ENCODE measurements at regions not wholly inside any gene's neighbourhood (a gene's known extent, or its start where the extent isn't known, plus 50 kb on each side); places are given as distances from the start of the nearest gene placed in this dataset.

DNA sequence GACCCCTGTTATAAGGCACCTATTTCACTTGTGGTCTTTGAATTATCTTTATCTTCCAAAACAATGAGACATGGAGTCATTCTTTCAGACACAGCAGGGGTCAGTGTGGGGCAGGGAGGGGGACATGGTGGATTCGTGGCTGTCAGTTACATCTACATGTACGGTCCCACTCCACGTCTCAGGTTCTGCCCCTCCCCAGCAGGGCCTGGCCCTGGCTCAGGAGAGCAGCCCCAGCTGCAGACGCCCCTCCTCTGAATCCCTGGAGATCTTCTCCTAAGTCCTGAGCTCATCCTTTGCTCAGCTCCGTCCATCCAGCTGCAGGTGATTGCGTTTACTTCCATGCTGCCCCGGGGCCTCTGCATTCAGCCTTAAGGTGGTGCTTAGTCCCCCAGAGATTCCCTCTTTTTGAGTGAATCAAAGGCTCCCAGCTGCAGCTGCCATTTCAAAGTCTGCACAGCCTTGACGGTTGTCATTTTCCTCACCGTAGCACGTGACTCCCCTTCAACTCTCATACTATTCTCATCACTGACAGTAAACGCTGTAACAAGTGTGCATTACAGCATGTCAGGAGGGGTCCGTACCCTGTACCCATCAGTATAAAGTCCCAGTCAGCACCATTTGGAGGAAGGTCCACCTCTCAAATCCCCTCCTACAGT lies 113.4 kb upstream of the TCERG1L start:
- no peak for DNase-seq (ENCODE audit: low read depth, low spot score)

DNA sequence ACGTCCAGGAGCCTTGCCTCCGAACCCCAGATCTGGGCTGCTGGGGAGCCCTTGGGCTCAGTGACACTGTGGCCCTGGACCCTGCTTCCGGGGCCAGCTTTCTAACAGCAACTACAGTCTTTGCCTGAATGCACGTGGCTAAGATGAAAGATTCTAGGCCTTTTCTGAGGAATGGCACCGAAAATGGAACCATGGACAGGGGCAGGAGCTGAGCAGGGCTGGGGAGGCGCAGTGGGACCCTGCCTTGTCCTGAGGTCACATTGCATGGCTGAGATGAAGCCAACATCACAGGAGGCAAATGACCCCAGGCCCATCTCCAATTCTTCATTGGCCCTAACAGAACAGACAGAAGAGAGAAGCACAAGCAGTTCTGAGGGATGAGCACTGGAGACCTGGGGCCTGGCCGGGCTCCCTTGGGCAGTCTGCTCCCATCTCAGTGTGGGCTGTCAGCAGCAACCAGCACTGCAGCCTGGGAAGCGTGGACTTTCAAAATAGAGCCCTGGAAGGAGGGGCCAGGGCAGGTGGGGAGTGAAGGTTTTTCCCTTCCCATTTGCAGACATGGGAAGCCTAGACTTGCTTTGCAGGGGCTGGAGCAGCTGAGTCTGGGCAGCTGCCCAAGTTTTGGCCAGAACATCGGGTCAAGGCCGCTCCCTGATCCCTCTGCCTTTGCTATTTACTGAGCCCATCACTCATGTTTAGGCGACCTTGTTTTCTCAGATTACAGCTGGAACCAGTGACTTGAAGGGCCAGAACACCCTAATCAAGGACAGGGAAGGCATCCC lies 114.4 kb upstream of the TCERG1L start:
- DNase-seq (ENCODE audit: low read depth, low spot score) = no peak

DNA sequence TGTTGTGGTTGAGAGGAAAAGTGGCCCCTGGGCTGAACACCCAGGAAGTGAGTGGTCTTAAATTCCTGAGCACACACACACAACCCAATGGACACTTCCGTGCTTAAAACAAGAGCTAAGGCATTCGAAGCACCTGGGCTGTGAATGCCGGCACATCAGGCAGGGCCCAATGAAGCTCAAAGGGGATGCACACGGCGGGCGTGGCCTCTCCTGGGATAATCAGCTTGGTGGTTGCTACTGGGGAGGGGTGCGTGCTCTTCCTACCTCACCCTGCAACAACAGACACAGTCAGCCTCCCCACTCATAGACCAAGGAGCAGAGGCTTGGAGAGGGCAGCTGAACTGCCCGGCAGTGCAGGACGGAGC lies 115.0 kb upstream of the TCERG1L start:
- DNase-seq (ENCODE audit: low read depth, low spot score) = no peak

DNA sequence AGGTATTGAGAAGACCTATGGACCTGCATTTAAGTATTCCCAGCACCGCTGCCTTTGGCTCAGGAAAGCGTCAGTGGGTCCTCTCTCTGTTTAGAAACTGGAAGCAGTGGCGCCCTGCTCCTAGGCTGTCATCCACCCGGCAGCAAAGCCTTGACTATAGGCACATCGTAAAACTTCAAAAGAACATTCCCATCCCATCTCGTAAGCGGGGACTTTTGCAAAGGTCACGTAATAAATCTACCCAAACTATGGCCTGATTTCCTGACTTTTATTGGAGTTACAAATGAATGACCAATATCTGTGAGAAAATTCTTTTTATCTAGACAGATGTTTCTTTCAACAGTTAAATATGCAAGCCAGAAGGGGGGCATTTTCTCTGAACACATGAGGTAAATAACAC lies 115.8 kb upstream of the TCERG1L start:
- no peak for DNase-seq (ENCODE audit: low read depth, low spot score)

DNA sequence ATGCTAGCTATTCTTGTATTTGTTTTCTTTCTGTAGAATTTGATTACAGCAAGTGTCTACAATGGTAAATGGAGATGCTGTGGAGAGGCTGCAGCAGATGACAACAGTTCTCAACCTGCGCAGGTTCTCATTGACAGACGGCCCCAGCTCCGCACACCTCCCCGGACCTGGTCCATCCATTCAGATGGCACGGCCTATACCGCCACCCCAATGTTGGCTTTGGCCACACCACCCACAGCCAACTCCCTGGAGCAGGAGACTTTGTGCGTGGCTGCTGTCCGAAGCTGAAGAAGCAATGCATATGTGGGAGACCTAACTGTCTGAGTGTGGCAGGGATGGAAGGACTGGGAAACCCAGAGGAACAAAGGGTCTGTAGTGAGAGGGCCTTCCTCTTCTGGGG lies 116.4 kb upstream of the TCERG1L start:
- no peak for DNase-seq (ENCODE audit: low read depth, low spot score)

DNA sequence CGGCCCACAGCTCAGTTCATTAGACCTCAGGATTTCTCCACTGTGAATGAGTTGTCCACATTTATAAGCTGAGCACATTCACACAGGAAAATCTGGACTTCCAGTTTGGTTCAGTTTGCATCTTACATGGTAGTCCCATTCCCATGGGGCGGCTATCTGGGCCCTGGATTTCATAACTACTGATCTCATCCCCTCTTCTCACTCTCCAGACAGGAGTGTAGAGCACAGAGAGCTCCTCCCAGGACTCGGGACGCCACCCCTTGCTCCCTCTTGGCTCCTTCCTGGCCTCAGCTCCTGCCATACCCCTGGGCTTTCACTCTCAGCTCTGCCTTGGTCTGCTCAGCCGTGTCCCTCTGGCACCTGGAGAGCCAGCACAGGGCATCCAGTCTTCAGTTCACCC lies 117.6 kb upstream of the TCERG1L start:
- no peak for DNase-seq (ENCODE audit: low read depth, low spot score)

DNA sequence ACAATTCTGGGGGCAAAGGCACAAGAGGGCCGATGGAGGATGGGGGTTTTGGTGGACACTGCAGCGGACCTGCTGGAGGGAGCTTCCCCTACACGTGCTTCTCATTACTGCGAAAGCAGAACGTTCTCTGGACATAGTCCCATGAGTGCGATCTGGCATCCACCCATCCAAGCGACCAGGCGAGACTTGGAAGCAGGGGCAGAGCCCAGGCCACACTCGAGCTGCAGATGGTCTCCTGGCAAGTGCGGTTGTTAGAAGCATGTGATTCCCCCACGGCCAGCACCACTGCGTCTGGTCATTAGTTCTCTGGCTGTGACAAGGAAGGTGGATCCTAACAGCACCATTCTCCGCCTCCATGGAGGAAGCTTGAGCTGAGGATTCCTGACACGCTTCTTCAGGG lies 118.4 kb upstream of the TCERG1L start:
- DNase-seq (ENCODE audit: low read depth, low spot score) = no peak

DNA sequence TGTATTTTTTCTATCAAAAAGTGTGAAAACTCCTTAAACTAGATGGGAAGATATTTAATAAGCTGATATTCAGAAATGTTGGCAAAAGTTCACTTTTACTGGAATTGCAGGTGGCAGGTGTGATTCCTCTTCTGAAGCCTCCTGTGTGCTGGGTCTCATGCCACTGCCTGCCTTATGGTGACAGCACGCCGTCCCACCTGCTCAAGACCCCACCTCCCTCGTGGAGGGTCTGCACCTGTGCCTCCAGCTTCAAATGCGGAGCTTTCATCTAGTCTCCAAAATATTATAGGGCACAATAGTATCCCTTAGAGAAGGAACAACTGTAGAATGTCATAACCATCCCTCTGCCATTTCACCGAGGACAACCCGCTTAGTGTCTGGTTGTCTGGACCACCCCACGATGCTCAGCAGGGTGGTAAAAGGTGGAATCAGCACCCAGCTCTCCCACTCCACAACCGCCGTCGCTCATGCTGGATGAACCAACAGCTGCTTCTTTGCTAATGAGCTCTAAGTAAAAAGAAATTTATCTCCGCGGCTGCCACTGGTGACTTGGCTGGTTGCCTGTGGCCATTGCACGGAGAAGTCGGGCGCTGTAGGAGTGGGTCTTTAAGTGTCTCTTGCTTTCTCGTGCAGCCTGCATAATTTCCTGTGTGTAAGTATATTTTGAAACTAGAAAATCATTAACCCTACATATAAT lies 119.3 kb upstream of the TCERG1L start:
- DNase-seq (ENCODE audit: low read depth, low spot score) = no peak

DNA sequence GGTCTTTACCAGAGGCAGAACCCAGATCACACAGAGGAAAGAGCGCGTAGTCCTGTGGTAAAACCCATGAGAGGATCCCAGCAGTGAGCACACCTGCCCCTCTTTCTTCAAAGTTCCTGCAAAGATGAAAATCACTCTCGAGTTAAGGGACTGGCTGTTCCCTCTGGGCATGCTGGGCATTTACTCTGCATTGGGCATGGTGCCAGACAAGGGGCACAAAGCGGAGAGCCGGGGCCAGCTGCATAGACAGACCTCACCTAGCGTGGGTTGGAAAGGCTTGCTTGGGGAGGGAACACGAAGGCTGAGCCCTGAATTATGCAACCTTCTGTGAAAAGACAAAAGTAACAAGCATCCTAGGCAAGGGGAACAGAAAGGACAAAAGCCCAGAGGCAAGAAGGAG lies 120.0 kb upstream of the TCERG1L start:
- DNase-seq (ENCODE audit: low read depth, low spot score) = no peak

DNA sequence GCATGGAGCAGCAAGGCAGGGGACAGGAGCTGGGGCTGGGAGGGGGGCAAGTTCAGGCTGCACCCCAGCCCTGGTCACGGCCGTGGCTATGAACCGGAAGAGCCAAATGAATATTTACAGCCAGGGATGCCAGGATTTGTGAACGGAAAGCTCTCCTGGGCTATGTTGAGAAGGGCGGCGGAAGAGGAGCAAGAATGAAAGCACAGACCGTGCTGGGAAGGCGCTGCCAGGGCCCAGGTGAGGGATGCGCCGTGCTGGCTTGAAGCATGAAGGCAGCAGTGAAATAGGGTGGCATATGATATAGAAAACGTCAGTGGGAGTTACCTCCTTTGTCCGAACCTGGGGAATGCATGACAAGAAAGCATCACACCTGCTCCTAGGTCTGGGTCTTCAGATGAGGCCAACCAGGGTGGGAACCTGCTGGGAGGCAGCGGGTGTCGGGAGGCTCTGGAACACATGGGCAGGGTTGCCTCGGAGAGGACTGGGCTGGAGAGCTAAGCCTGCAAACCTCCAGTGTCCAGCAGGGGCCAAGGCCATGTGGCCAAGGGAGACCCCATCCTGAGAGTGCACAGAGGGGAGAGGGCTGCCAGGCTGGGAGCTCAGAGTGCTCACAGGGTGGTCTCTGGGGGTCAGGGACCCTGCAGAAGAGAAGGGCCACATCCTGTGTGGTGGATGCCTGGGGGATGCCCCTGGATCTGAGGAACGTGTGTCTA lies 120.6 kb upstream of the TCERG1L start:
- DNase-seq (ENCODE audit: low read depth, low spot score) = no peak

DNA sequence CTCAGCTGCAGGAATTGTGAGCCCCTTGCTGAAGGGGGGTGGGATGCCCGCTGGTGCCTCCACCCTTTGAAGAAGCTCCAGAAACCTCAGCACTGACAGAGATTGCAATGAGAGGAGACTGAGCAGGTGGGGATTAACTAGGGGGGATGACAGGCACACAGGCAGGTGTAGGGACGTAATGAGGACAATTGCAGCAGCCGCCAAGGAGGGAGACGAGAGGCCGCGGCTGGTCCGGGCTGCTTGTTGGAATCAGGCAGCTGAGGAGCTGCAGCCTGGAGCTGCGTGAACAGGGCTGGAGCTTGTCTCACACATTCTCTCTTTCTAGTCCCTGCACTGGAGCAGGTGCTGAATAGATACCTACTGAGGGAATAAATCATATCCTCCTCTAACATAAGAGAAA lies 122.0 kb upstream of the TCERG1L start:
- DNase-seq (ENCODE audit: low read depth, low spot score) = no peak

DNA sequence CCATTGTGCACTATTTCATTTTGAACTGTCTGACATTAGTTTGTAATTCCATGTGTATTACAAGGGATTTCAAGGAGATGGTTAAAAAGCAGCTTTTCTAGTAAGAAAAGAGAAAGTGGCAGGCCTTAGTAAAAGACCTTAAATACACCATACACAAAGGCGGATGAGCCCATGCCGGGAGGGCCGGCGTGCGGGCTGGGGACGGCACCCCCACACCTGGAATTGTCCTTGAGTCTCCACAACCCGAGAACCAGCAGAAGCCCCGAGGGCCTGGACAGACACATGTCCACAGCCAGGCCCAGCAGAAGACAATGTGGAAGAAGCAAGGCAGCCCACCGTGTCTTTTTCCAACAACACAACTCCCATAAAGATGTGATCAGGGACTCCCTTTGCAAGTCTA lies 123.7 kb upstream of the TCERG1L start:
- no peak for DNase-seq (ENCODE audit: low read depth, low spot score)

DNA sequence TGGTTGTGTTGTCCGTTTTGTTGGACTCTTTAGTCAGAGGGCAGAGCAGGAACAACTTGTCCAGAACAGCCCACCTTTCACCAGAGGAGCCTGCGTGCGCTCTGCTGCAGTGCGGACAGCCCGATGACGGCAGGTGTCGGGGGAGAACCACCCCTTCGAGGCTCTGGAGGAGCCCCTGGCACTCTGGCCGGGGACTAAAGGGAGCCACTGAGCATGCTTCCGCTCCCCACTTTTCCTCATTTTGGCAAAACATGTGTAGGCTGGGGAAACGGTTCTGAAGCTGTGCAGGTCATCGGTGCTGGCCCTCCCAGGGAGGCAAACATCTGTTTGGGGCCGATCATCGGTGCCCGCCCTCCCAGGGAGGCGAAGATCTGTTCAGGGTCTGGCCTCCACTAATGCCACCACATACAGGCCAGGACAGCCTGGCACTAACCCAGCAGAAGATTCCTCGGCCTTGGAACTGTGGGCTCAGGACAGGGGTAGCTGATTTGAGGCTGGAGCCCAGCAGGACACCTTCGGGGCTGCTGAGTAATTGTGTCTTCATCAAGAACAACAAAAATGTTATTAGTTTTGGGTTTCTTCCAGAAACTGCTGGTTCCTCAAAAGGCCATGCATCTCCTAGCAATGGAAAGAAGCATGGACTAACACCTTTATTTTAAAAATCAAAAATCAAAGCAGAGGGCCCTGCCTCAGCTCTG lies 124.4 kb upstream of the TCERG1L start:
- DNase-seq (ENCODE audit: low read depth, low spot score) = no peak

DNA sequence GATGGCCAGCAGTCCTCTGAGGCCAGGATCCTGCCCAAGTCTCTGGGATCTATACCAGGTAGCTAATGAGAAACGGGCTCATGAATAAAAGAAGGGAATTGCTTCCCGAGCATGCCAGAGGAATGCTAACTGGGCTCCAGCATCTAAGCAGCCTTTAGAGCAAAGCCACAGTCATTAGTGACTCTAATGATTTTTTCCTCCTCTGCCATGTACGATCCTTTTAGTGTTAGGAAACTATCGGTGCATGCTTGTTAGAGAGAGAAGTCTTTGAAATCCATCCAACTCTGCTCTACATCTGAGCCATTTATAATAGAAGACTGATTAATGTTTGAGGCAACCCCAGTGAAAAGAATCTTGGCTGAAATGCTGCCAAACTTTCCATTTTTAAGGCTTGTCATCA lies 124.9 kb upstream of the TCERG1L start:
- DNase-seq (ENCODE audit: low read depth, low spot score) = peak; percentile 79

DNA sequence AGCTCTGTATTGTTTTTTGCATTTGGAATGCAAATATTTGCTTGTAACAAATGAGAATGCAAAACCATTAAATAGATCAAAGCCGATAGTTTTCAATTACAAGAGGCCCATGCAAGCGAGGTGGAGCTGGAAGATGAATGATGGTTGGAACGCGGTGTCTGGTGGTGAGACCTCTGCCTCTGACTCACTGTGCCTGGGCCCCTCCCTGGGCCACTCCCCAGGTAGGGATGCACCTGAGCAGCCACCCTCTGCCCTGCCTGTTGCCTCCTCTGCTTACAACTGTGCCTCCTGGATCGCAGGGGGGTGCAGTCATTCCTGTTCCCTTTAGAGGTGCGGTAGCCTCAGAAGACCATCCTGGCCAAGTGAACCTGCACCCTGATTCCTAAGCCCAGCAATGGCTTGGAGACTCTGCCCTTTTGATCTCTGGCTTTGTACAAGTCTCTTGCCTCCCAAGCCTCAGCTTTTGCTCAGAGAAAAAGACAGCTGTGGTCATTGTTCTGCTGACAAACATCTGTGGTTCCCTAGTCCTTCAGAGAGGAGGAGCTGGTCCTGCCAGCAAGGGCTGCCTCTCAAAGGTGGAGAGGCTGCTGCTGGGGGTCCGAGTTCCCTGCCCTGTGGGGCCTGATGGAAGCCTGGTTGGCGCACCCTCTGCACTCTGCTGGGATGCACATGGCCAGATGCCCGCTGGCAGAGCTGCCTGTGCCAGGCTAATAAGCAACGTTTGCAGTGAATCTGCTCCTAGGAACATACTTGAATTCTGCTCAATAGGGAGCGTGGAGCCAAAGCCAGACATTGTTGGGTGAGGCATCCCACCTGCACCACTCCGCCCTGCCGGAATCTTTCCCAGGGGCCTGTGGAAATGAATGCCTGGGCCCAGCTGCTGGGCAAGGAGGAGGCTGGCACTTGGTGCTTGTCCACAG lies 126.3 kb upstream of the TCERG1L start:
- DNase-seq (ENCODE audit: low read depth, low spot score) = no peak

DNA sequence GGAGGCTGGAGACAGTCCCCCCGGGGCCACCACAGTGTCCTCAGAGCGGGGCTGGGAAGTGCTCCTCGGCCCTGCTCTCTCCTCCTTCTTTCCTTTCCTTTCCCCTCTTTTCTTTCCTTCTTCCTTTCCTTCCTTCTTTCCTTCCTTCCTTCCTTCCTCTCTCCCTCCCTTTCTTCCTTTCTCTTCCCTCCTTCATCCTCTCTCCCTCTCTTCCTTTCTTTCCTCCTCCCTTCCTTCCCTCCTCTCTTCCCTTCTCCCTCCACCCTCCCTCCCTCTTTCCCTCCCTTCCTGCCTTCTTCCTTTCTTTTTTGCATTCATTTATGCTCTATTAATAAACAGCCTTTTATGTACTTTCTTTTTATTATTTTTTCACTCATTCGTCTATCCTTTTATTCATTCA lies 127.1 kb upstream of the TCERG1L start:
- DNase-seq (ENCODE audit: low read depth, low spot score) = no peak

DNA sequence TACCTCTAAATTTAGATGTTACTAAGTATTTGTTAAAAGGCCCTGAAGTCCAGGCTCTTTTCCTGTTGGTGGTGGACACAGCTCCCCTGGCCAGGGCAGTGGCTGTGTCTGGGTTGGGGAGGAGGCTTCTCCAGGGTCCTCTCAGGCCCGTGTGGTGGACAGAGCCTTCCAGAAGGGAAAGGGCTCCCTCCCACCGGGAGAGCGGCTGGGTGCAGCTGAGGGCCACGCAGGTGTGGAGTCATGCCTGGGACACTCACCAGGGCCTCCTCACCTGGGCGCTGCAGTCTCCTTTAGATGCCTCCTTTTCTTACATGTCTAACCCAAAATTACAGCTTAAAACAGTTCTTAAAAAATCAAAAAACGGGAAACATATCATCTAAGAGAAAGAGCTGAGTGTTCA lies 128.2 kb upstream of the TCERG1L start:
- no peak for DNase-seq (ENCODE audit: low read depth, low spot score)

DNA sequence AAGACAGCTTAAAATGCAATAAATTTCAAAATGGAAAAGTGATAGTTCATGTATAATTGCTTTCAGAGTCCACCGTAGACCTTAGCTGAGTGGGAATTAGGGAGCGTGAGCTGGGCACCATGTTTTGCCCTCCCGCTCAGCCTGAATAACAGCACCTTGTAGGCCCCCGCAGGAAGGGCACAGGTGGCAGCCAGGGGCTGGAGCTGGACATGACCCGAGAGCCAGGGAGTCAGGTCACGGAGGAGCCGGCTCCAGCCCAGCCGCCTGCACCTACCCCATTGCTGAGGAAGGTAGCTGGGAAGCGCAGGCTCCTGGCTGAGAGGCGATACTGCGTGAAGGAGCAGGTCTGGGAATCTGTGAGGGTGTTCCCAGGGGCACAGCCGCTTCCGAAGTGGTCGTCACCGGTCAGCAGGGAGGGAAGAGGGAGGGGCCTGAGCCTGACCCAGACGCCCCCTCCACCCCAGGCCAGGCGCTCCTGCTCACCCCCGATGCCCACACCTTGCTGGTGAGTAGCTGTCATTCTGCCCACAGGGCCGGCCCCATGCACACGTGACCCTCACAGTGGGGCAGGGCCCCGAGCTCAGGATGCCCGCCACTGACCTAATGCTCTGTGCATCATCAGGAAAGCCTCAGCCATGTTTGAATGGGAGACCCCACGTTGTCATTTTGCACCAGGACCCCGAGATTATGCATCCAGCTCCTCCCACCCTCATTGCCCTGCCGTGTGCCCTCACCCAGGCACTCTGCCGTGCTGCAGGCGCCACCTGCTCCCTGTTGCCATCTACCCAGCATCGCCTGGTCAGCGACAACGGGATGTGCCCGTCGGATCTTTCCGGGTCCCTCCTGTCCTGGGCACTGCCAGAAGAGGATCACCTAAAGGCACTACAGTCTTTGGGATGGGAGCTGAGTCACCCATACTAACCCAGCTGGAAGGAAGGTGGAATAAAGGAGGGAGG lies 129.2 kb upstream of the TCERG1L start:
- DNase-seq (ENCODE audit: low read depth, low spot score) = no peak

DNA sequence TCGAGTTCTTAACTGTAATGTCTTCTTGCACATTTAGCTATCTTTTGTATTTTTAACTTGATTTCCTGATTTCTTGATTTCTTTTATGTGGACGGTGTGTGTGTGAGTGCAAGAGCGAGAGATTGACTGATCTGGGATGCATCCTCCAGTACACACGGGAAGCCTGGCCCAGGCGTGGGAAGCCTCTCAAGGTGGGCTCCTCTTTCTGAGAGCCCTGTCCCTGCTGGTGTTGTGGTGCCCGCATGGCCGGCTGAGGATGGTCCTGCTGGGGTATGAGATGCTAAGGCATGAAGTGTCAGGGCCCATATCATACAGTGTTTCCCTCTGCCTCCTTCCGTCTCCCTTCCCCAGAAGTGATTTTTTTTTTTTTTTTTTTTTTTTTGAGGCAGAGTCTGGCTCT lies 130.8 kb upstream of the TCERG1L start:
- no peak for DNase-seq (ENCODE audit: low read depth, low spot score)

DNA sequence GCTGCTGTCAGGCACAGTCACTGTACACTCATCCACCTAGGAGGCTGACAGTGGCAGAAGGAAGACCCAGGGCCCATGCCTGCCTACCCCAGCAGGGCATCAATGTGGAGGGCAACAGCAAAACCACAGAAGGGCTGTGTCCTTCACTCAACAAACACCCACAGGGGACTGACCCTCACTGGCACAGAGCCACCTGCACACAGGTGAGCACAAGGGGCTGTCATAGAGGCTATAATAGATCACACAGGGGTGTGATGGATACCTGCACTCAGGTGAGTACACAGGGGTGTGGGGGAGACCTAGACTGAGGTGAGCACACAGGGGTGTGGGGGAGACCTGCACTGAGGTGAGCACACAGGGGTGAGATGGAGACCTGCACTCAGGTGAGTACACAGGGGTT lies 132.8 kb upstream of the TCERG1L start:
- no peak for DNase-seq (ENCODE audit: low read depth, low spot score)

Measured in astrocyte of the hippocampus (primary cell).